ENCODE measurements at regions not wholly inside any gene's neighbourhood (a gene's known extent, or its start where the extent isn't known, plus 50 kb on each side); places are given as distances from the start of the nearest gene placed in this dataset.

- H3K9me3 ChIP-seq (ENCODE audit: control insufficient read depth in 2 of 3, insufficient read depth in 1 of 3, low read length in 3 of 3), result no peaks in the 10 kb centered on the region
- no peak overlapping the region for H3K9ac ChIP-seq (ENCODE audit: low read length in 3 of 3)
- no peak overlapping the region for H3K27ac ChIP-seq (ENCODE audit: low read depth in 2 of 2, low read length in 2 of 2)
- peaks cover 0 to 6% (median 0%) of the 10 kb centered on the region in 3 donors for H3K4me1 ChIP-seq (ENCODE audit: control insufficient read depth in 2 of 3, insufficient read depth in 2 of 3, low read depth in 1 of 3, low read length in 3 of 3)
- H3K27me3 ChIP-seq (ENCODE audit: control insufficient read depth, insufficient read depth, low read length), result no peaks in the 10 kb centered on the region
- no peak for TF ChIP-seq CTCF (IDR thresholded peaks at IDR 0.05; ENCODE audit: borderline replicate concordance, extremely low read depth, insufficient read depth)
- no peak overlapping the region for H3K4me3 ChIP-seq (ENCODE audit: low read length in 3 of 3)
- intact Hi-C loops (cut with DNase I), result no loop called here
- peak in 2 of 5 donors; percentile 45 to 82 for DNase-seq
- no peaks in the 10 kb centered on the region for H3K36me3 ChIP-seq (ENCODE audit: control insufficient read depth in 2 of 3, insufficient read depth in 3 of 3, low read length in 3 of 3)
- FAIRE-seq, result no peak
These were observed 231.8 kb downstream of the PTEN start for GRCh38 chr10:88095223-88095721.

GRCh38 chr10:88095778-88096431 is 232.5 kb downstream of the PTEN start:
- Histone ChIP-seq H3K9ac (ENCODE audit: low read length in 3 of 3) (no peak overlapping the region), H3K27me3 (ENCODE audit: control insufficient read depth, insufficient read depth, low read length) (no peaks in the 10 kb centered on the region)

GRCh38 chr10:88097092-88097516 is 233.7 kb downstream of the PTEN start:
- Histone ChIP-seq H3K9ac (ENCODE audit: low read length in 3 of 3) (no peak overlapping the region), H3K4me1 (ENCODE audit: control insufficient read depth in 2 of 3, insufficient read depth in 2 of 3, low read depth in 1 of 3, low read length in 3 of 3) (peaks cover 0 to 6% (median 0%) of the 10 kb centered on the region in 3 donors), H3K9me3 (ENCODE audit: control insufficient read depth in 2 of 3, insufficient read depth in 1 of 3, low read length in 3 of 3) (no peaks in the 10 kb centered on the region), H3K36me3 (ENCODE audit: control insufficient read depth in 2 of 3, insufficient read depth in 3 of 3, low read length in 3 of 3) (no peaks in the 10 kb centered on the region), H3K27ac (ENCODE audit: low read depth in 2 of 2, low read length in 2 of 2) (no peak overlapping the region), H3K27me3 (ENCODE audit: control insufficient read depth, insufficient read depth, low read length) (no peaks in the 10 kb centered on the region), H3K4me3 (ENCODE audit: low read length in 3 of 3) (no peak overlapping the region)
- DNase-seq (no peak), FAIRE-seq (no peak)
- intact Hi-C loops (cut with DNase I), result no loop called here
- no peak for TF ChIP-seq CTCF (IDR thresholded peaks at IDR 0.05; ENCODE audit: borderline replicate concordance, extremely low read depth, insufficient read depth)

More at GRCh38 chr10:88095778-88096431, 232.5 kb downstream of the PTEN start:
- FAIRE-seq, result no peak
- peaks cover 0 to 6% (median 0%) of the 10 kb centered on the region in 3 donors for H3K4me1 ChIP-seq (ENCODE audit: control insufficient read depth in 2 of 3, insufficient read depth in 2 of 3, low read depth in 1 of 3, low read length in 3 of 3)
- no peaks in the 10 kb centered on the region for H3K36me3 ChIP-seq (ENCODE audit: control insufficient read depth in 2 of 3, insufficient read depth in 3 of 3, low read length in 3 of 3)
- no peak overlapping the region for H3K27ac ChIP-seq (ENCODE audit: low read depth in 2 of 2, low read length in 2 of 2)
- no peaks in the 10 kb centered on the region for H3K9me3 ChIP-seq (ENCODE audit: control insufficient read depth in 2 of 3, insufficient read depth in 1 of 3, low read length in 3 of 3)
- no peak for DNase-seq
- H3K4me3 ChIP-seq (ENCODE audit: low read length in 3 of 3), result no peak overlapping the region
- no peak for TF ChIP-seq CTCF (IDR thresholded peaks at IDR 0.05; ENCODE audit: borderline replicate concordance, extremely low read depth, insufficient read depth)
- intact Hi-C loops (cut with DNase I), result no loop called here

Data from kidney (tissue), 13 donors.